GM10248 (cell line): ENCODE measurements at regions not wholly inside any gene's neighbourhood (a gene's known extent, or its start where the extent isn't known, plus 50 kb on each side); places are given as distances from the start of the nearest gene placed in this dataset.

Experiments used
- CTCF ChIA-PET: fragments of 300-600 bp; sonication (Branson Sonifier 250); formaldehyde crosslinking; extraction: SDS; loops from one replicate; lab custom pipeline; 2021; ENCODE audit warnings: antibody characterized with exemption; lab: Yijun Ruan, JAX
- POLR2A ChIA-PET: fragments of 350-650 bp; sonication (Branson Sonifier 250); formaldehyde crosslinking; extraction: SDS; loops from one replicate; lab custom pipeline; 2020; ENCODE audit warnings: antibody characterized with exemption; lab: Yijun Ruan, JAX
- DNase-seq: peaks from one replicate; pipeline ENCODE4 v3.0.0; 2012; ENCODE audit errors: extremely low spot score
- CTCF ChIP-seq: IDR thresholded peaks from 2 replicates; pipeline ENCODE4 v1.5.1; 2012; ENCODE audit warnings: mild to moderate bottlenecking, low read depth; ENCODE audit errors: extremely low read depth, missing control alignments, control extremely low read depth

GRCh38 chr2:150856596-150857281, 369.3 kb upstream of the RND3 start:
- CTCF ChIA-PET: no interaction called here
- DNase-seq: no peak
- TF ChIP-seq CTCF: no peak
- POLR2A ChIA-PET: no interaction called here

GRCh38 chr2:150853263-150853662, 365.8 kb upstream of the RND3 start:
- POLR2A ChIA-PET: no interaction called here
- CTCF ChIA-PET: interaction anchor here (1.1 kb wide), 1 partner anchor 16 kb away, joined by 3 read pairs; no protein-coding TSS in a partner anchor
- no peak for DNase-seq
- TF ChIP-seq CTCF: no peak

GRCh38 chr2:150850641-150851040, 363.2 kb upstream of the RND3 start:
- no peak for TF ChIP-seq CTCF
- CTCF ChIA-PET: interaction anchor here (0.9 kb wide), 1 partner anchor 14 kb away, joined by 4 read pairs; no protein-coding TSS in a partner anchor
- DNase-seq: no peak
- POLR2A ChIA-PET: no interaction called here

GRCh38 chr2:150847578-150847977, 360.1 kb upstream of the RND3 start:
- ChIA-PET CTCF (interaction anchor here (1.4 kb wide), 1 partner anchor 58 kb away, joined by 4 read pairs; no protein-coding TSS in a partner anchor), POLR2A (no interaction called here)
- TF ChIP-seq CTCF: no peak
- no peak for DNase-seq

GRCh38 chr2:150846691-150847090, 359.2 kb upstream of the RND3 start:
- no peak for TF ChIP-seq CTCF
- POLR2A ChIA-PET: no interaction called here
- no peak for DNase-seq
- CTCF ChIA-PET: interaction anchor here (1.4 kb wide), 1 partner anchor 57 kb away, joined by 4 read pairs; no protein-coding TSS in a partner anchor

DNA sequence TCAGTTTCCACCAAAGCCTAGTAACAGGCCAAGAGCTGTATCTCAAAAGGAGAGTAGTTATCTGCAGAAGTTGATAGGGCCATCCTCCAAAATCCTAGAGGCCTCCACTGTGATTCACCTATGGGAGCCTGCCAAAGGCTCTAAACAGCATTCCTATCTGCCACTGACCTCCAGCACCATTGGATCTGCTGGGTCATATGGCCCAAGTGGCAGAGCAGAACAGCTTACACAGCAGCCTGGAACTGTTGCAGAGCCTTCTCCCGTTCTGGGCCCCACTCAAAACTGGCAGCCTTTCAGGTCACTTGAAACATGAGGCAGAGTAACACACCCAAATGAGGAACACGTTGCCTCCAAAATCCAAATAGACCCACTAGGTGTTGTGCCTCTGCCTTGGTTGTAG, 345.2 kb upstream of the RND3 start:
- ChIA-PET CTCF (no interaction called here), POLR2A (no interaction called here)
- DNase-seq: no peak
- no peak for TF ChIP-seq CTCF
